Fibroblast of mammary gland (primary cell): ENCODE measurements at regions not wholly inside any gene's neighbourhood (a gene's known extent, or its start where the extent isn't known, plus 50 kb on each side); places are given as distances from the start of the nearest gene placed in this dataset.

Experiments used
- DNase-seq: peaks from one replicate; pipeline ENCODE4 v3.0.0-alpha.2; 2010; ENCODE audit warnings: low read depth
- H3K4me3 ChIP-seq: 2 replicates; pipeline ENCODE4 v1.5.1; 2011; ENCODE audit warnings: low read depth, mild to moderate bottlenecking, low read length, moderate library complexity; ENCODE audit not compliant: control insufficient read depth
- TF ChIP-seq, protein P1 (sequence below): conservative IDR thresholded peaks from 2 replicates; pipeline ENCODE4 v1.5.1; 2011; ENCODE audit warnings: low read depth, low read length, inconsistent platforms; ENCODE audit not compliant: control insufficient read depth, insufficient read depth

DNA sequence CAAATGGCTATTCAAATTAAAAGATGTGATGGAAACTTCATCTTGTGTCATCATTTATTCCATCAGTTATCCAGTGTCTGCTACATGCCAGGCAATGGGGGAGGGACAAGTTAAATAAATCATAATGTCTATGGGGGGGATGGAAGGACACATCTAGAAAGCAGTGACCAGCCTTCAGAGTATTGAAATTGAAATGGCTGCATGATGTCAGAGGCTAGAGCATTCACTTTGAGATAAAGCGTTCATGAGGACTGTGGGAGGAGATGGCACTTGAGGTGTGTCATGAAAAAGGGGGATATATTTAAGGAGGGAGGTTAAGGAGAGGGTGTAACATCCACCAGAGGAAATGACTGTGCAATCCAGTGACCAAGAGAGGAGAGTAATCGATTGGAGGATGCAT, 50.6 kb downstream of the SLIT2 start:
- DNase-seq: no peak
- no peak overlapping the region for H3K4me3 ChIP-seq
- TF ChIP-seq, protein P1, sequence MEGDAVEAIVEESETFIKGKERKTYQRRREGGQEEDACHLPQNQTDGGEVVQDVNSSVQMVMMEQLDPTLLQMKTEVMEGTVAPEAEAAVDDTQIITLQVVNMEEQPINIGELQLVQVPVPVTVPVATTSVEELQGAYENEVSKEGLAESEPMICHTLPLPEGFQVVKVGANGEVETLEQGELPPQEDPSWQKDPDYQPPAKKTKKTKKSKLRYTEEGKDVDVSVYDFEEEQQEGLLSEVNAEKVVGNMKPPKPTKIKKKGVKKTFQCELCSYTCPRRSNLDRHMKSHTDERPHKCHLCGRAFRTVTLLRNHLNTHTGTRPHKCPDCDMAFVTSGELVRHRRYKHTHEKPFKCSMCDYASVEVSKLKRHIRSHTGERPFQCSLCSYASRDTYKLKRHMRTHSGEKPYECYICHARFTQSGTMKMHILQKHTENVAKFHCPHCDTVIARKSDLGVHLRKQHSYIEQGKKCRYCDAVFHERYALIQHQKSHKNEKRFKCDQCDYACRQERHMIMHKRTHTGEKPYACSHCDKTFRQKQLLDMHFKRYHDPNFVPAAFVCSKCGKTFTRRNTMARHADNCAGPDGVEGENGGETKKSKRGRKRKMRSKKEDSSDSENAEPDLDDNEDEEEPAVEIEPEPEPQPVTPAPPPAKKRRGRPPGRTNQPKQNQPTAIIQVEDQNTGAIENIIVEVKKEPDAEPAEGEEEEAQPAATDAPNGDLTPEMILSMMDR: no peak

DNA sequence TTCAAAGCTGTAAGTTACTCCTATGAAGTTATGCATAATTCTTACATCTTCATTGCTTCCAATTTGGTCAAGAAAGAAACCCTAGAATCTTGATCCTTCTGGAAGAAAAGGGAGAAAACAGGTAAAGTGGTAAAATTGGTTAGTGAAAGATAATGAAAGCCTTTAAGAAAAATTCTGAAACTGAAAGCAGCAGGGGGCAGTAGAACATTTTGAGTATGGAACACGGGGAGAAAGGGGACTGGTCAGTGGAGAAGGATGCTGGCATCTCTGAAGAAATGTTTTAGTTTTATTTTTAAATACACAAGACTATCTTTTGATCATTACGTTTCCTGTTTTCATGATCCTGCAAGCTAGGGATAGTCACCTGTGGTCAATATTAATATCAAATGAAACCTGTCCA, 54.3 kb downstream of the SLIT2 start:
- no peak overlapping the region for H3K4me3 ChIP-seq
- peak; percentile 55 for DNase-seq
- TF ChIP-seq, protein P1: peak; percentile 45

DNA sequence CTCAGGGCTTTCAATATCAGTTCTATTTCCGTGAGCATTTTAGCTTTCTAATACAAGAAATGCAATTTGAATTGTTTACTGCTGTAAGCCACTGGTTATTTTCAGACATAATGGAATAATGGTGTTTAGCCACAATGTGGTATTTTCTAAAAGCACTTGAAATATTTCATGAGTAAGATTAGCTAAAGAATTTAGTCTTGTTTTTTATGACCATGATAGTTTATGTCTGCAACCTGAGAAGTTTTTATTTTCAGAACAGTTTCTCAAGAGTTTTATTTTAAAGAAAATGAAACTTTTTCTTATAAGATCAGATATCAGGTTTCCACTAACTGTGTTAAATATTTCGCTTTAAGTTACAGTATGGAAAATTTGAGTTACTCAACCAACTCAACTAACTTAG, 60.2 kb downstream of the SLIT2 start:
- TF ChIP-seq, protein P1: no peak
- no peak overlapping the region for H3K4me3 ChIP-seq

DNA sequence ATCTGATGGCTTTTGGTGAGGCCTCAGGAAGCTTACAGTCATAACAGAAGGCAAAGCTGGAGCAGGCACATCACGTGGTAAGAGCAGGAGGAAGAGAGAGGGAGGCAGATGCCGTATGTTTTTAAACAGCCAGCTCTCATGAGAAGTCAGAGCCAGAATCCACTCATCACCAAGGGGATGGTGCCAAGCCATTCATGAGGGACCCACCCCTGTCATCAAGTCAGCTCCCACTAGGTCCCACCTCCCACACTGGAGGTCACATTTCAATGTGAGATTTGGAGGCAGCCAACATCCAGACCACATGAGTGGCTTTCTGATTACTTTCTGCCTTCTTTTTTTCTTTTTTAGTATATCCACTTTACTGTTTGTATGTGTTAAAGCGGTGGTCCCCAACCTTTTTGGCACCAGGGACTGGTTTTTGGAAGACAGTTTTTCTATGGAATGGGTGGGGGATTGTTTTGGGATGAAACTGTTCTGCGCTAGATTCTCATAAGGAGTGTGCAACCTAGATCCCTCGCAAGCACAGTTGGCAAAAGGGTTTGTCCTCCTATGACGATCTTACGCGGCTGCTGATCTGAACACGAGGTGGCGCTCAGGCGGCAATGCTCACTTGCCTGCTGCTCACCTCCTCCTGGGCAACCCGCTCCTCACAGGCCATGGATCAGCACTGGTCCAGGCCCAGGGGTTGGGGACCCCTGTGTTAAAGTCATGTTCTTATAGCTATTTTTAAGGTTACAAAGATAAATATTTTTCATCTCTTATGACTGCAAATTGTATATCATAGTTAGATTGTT, 61.7 kb downstream of the SLIT2 start:
- no peak overlapping the region for H3K4me3 ChIP-seq
- DNase-seq: no peak
- TF ChIP-seq, protein P1: no peak

More for the DNA sequence above, 60.2 kb downstream of the SLIT2 start:
- DNase-seq: no peak

DNA sequence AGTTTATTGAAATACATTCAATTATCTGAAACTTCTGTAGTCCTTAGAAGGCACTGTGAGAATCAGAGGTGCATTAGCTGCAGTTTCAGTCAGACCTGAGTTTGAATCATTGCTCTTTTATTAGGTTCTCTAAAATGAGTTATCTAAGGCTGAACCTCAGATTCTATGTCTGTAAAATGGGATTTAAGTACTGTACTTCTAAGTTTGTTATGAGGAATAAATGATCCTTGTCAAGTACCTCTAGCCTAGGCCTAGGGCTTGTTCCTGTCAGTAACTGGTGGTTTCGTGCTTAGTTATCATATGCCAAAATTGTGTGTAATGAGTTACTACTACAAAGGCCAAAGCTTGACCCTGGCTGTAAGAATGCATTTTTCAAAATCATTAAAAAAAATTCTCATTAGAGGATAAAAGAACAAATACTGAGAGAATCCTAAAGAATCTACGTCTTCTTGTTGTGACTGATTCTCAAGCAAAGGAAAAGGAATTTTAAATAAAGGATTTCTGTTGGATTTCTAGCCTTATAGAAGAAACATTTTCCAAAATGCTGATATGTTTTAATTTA, 65.8 kb downstream of the SLIT2 start:
- DNase-seq: no peak
- no peak overlapping the region for H3K4me3 ChIP-seq
- TF ChIP-seq, protein P1: no peak

DNA sequence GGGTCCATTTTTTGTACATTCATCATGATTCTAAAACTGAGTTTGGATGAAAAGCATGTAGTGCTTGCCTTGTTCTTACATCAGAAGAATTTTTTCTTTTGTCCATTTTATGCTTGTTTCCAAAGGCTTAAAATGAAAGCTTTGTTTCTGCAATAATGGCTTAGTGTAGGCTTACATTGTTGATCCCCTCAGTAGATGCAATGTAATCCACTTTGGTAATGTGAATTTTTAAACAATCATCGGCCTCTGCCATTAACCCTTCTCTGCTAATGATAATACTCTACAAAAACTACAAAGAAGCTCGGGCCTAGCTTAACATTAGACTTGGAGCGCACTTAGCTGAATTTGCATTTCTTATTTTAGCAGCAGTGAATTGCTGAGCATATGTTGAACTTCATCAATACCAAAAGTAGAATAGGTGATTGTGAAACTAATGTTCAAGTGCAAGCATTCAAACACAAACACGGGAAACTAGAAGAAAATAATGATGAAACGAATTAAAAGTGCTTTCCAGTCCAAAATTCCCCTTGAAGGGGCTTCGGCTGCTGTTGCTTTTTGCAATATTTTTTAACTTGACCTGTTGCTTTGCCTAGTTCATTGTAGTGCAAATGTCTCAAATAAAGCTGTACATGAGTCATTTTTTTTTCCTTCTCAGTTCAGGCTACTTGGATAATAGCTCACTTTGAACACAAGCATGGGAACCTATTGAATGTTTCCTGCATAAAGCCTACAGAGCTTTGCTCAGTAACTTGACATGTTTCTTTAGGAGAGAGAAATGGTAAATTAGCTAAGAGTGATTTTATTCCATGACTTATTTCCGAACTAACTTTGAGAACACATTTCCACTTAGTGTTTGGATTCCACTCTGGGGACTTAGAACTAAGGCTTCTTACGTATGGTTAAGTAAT, 66.5 kb downstream of the SLIT2 start:
- DNase-seq: peak; percentile 27
- H3K4me3 ChIP-seq: no peak overlapping the region
- TF ChIP-seq, protein P1: no peak
